Caco-2 (cell line): ENCODE measurements at regions not wholly inside any gene's neighbourhood (a gene's known extent, or its start where the extent isn't known, plus 50 kb on each side); places are given as distances from the start of the nearest gene placed in this dataset.

Experiments used
- BruUV-seq: library from RNA; stranded (reverse); fragments of 400-500 nt; replicated peaks from 2 replicates; lab custom pipeline; 2021; lab: Mats Ljungman, UMichigan
- CTCF ChIA-PET: fragments of 300-600 bp; sonication (Branson Sonifier 250); formaldehyde crosslinking; loops from one replicate; lab custom pipeline; 2022; ENCODE audit warnings: antibody characterized with exemption; lab: Charles Lee
- POLR2A ChIA-PET: fragments of 300-600 bp; sonication (Branson Sonifier 250); formaldehyde crosslinking; loops from one replicate; lab custom pipeline; 2022; ENCODE audit warnings: antibody characterized with exemption; lab: Charles Lee
- DNase-seq, 2 experiments: peaks; one replicate each; pipeline versions ENCODE4 v3.0.0 to v3.0.0-alpha.2; 2020 to 2022
- H3K27me3 ChIP-seq: replicated peaks from 2 replicates; pipeline ENCODE4 v1.6.0; 2011; ENCODE audit warnings: low read length; ENCODE audit not compliant: control insufficient read depth, insufficient read depth
- H3K36me3 ChIP-seq: 2 replicates; pipeline ENCODE4 v1.5.1; 2011; ENCODE audit warnings: low read length; ENCODE audit not compliant: control insufficient read depth, insufficient read depth
- H3K4me1 ChIP-seq: fragments of 250-450 bp; sonication (Bioruptor Pico); 2 replicates; pipeline ENCODE4 v1.5.1; 2020; ENCODE audit warnings: mild to moderate bottlenecking
- H3K4me3 ChIP-seq: 2 replicates; pipeline ENCODE4 v1.5.1; 2011; ENCODE audit warnings: low read depth, mild to moderate bottlenecking, control low read depth, low read length
- H3K9me3 ChIP-seq: fragments of 250-450 bp; sonication (Bioruptor Pico); 2 replicates; pipeline ENCODE4 v1.5.1; 2020; ENCODE audit warnings: mild to moderate bottlenecking, moderate library complexity
- H3K27ac Mint-ChIP-seq: one replicate; pipeline ENCODE4 v1.8.0; 2022; ENCODE audit warnings: mixed read lengths; ENCODE audit not compliant: unreplicated experiment
- H3K27me3 Mint-ChIP-seq: one replicate; pipeline ENCODE4 v1.8.0; 2022; ENCODE audit warnings: mixed read lengths; ENCODE audit not compliant: insufficient read depth, unreplicated experiment
- H3K36me3 Mint-ChIP-seq: one replicate; pipeline ENCODE4 v1.8.0; 2022; ENCODE audit warnings: mild to moderate bottlenecking, mixed read lengths; ENCODE audit not compliant: insufficient read depth, unreplicated experiment
- H3K4me1 Mint-ChIP-seq: one replicate; pipeline ENCODE4 v1.8.0; 2022; ENCODE audit warnings: low read depth, mixed read lengths; ENCODE audit not compliant: unreplicated experiment
- H3K4me3 Mint-ChIP-seq: one replicate; pipeline ENCODE4 v1.8.0; 2022; ENCODE audit warnings: mild to moderate bottlenecking, moderate library complexity, mixed read lengths; ENCODE audit not compliant: unreplicated experiment
- H3K9me3 Mint-ChIP-seq: one replicate; pipeline ENCODE4 v1.8.0; 2022; ENCODE audit warnings: mixed read lengths; ENCODE audit not compliant: unreplicated experiment
- CTCF ChIP-seq, 2 experiments: fragments of 200-600 bp in 1 of 2; IDR thresholded peaks; 1 replicate in 1 of 2; 2 replicates in 1 of 2; pipeline versions ENCODE4 v1.5.1 to v1.8.0; 2011 to 2022; ENCODE audit warnings: antibody characterized with exemption in 1 of 2, control low read depth in 1 of 2, inconsistent platforms in 1 of 2, low read depth in 1 of 2, low read length in 1 of 2, mild to moderate bottlenecking in 1 of 2, moderate library complexity in 1 of 2; ENCODE audit not compliant: insufficient read depth in 1 of 2, severe bottlenecking in 1 of 2, unreplicated experiment in 1 of 2
- intact Hi-C: fragments of 100-400 bp; cut with micrococcal nuclease; formaldehyde crosslinking; loops from one replicate; pipeline ENCODE4 v1.10.0; 2022; ENCODE audit not compliant: unreplicated experiment

GRCh38 chr10:118969014-118969413, 60.5 kb upstream of the NANOS1 start:
- no peak overlapping the region for H3K4me3 Mint-ChIP-seq

GRCh38 chr10:118970770-118971169, 58.7 kb upstream of the NANOS1 start:
- Histone ChIP-seq H3K9me3 (no peaks in the 10 kb centered on the region), H3K36me3 (no peaks in the 10 kb centered on the region), H3K4me1 (peaks cover 4% of the 10 kb centered on the region), H3K4me3 (no peak overlapping the region), H3K27me3 (no peaks in the 10 kb centered on the region; the same call in 1 of the 2 replicates)
- H3K36me3 Mint-ChIP-seq = no peaks in the 10 kb centered on the region
- TF ChIP-seq CTCF (IDR thresholded peaks at IDR 0.05; ENCODE audit: insufficient read depth in 1 of 2, low read depth in 1 of 2, low read length in 1 of 2, severe bottlenecking in 1 of 2, unreplicated experiment in 1 of 2) = no peak
- no peak overlapping the region for H3K4me3 Mint-ChIP-seq
- peaks cover 29% of the 10 kb centered on the region for H3K9me3 Mint-ChIP-seq
- CTCF ChIA-PET = interaction anchor here (0.7 kb wide), 1 partner anchor 406 kb away, joined by 3 read pairs; no protein-coding TSS in a partner anchor
- peaks cover 2% of the 10 kb centered on the region for H3K27me3 Mint-ChIP-seq
- DNase-seq = peak in 1 of 2 experiments; percentile 9
- BruUV-seq = no TSS peak
- intact Hi-C loops = no loop called here
- no peak overlapping the region for H3K27ac Mint-ChIP-seq
- POLR2A ChIA-PET = no interaction called here
- H3K4me1 Mint-ChIP-seq = peaks cover 5% of the 10 kb centered on the region

More at GRCh38 chr10:118969014-118969413, 60.5 kb upstream of the NANOS1 start:
- peaks cover 9% of the 10 kb centered on the region for H3K4me1 ChIP-seq
- H3K9me3 ChIP-seq = peaks cover 5% of the 10 kb centered on the region; the same call in 1 of the 2 replicates
- TF ChIP-seq CTCF (IDR thresholded peaks at IDR 0.05; ENCODE audit: insufficient read depth in 1 of 2, low read depth in 1 of 2, low read length in 1 of 2, severe bottlenecking in 1 of 2, unreplicated experiment in 1 of 2) = no peak
- H3K27ac Mint-ChIP-seq = no peak overlapping the region
- peak in 1 of 2 experiments; percentile 6 for DNase-seq
- CTCF ChIA-PET = no interaction called here
- no peaks in the 10 kb centered on the region for H3K36me3 ChIP-seq
- H3K36me3 Mint-ChIP-seq = no peaks in the 10 kb centered on the region
- intact Hi-C loops = no loop called here
- peaks cover 14% of the 10 kb centered on the region for H3K9me3 Mint-ChIP-seq
- no peak overlapping the region for H3K4me3 ChIP-seq
- H3K27me3 Mint-ChIP-seq = no peaks in the 10 kb centered on the region
- no TSS peak for BruUV-seq
- no peaks in the 10 kb centered on the region; the same call in 1 of the 2 replicates for H3K27me3 ChIP-seq
- H3K4me1 Mint-ChIP-seq = peaks cover 11% of the 10 kb centered on the region
- POLR2A ChIA-PET = interaction anchor here (0.5 kb wide), 1 partner anchor 10 kb away, joined by 4 read pairs; no protein-coding TSS in a partner anchor

GRCh38 chr10:118971187-118971586, 58.3 kb upstream of the NANOS1 start:
- no TSS peak for BruUV-seq
- H3K36me3 Mint-ChIP-seq = no peaks in the 10 kb centered on the region

More at GRCh38 chr10:118971187-118971586, 58.3 kb upstream of the NANOS1 start:
- H3K4me1 ChIP-seq = 0 out of 2 replicates have a peak, but pooled peaks cover under 1% of the 10 kb centered on the region
- Mint-ChIP-seq H3K4me3 (no peak overlapping the region), H3K9me3 (peaks cover 29% of the 10 kb centered on the region), H3K27me3 (peaks cover 3% of the 10 kb centered on the region), H3K27ac (no peak overlapping the region), H3K4me1 (peaks cover under 1% of the 10 kb centered on the region)
- H3K9me3 ChIP-seq = peaks cover 2% of the 10 kb centered on the region; the same call in 1 of the 2 replicates
- no peaks in the 10 kb centered on the region for H3K36me3 ChIP-seq
- H3K4me3 ChIP-seq = no peak overlapping the region
- no peaks in the 10 kb centered on the region; the same call in 1 of the 2 replicates for H3K27me3 ChIP-seq
- no peak for TF ChIP-seq CTCF (IDR thresholded peaks at IDR 0.05; ENCODE audit: insufficient read depth in 1 of 2, low read depth in 1 of 2, low read length in 1 of 2, severe bottlenecking in 1 of 2, unreplicated experiment in 1 of 2)
- ChIA-PET POLR2A (no interaction called here), CTCF (interaction anchor here (0.7 kb wide), 1 partner anchor 406 kb away, joined by 3 read pairs; no protein-coding TSS in a partner anchor)
- no peak for DNase-seq
- intact Hi-C loops = no loop called here
